K562 (cell line): ENCODE measurements at regions not wholly inside any gene's neighbourhood (a gene's known extent, or its start where the extent isn't known, plus 50 kb on each side); places are given as distances from the start of the nearest gene placed in this dataset.

ENCODE experiments used
- BMI1 ChIP-seq: fragments of 150-350 bp; IDR thresholded peaks from 2 replicates; pipeline ENCODE4 v1.6.1; 2014; ENCODE audit warnings: low read length
- NFRKB ChIP-seq: fragments of 450-650 bp; IDR thresholded peaks from 2 replicates; pipeline ENCODE4 v1.6.1; 2016; ENCODE audit warnings: low read depth

DNA sequence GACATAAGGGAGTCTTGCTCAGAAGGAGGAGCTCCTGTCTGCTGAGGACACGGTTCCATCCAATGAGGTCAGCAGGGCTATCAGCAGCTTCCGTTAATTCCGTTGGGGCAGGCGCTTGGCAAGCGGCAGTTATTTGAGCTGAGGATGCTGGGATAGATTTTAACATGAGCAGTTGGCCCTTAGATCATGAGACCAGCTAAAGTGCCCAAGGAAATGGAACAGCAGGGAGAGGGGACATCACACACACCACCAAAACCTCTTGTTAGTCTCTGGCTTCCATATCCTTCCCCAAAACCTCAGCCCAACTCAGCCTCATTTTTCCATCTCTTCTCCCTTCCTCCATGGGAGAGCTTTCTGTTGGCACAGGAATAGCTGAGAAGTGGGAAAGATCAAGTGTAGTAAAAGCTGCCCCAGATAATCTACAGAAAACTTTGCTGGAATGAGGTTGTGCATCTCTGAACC lies 138.7 kb upstream of the PZP start:
- TF ChIP-seq BMI1 (no peak), NFRKB (peak; percentile 42; the same call in 1 of the 2 replicates)
